GM21526 (cell line): ENCODE measurements at regions not wholly inside any gene's neighbourhood (a gene's known extent, or its start where the extent isn't known, plus 50 kb on each side); places are given as distances from the start of the nearest gene placed in this dataset.

Experiments used
- ATAC-seq: cut with Tn5 transposase; IDR thresholded peaks from one replicate; pipeline ENCODE4 v1.9.1; 2021; ENCODE audit warnings: moderate library complexity; ENCODE audit not compliant: unreplicated experiment, low FRiP score

GRCh38 chr7:118072893-118073674 lies 110.9 kb upstream of the LSM8 start:
- no peak for ATAC-seq

DNA sequence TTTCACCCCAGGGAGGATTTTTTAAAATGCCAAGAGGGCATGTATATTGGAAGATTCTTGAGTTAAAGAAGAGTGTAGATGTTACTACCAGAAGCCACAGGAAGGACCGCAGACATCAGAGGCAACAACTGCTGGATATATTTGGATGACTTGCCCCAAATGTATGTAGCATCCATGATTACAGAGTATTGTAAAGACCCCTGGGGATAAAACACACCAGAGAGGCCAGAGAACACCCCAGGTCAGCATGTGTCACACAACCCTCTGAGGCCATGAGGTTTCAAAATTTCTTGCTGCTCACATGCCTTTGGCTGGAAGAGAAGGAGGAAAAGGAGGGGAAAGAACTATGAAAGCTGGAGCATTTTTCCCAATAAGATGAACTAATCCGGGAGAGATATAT lies 108.0 kb upstream of the LSM8 start:
- no peak for ATAC-seq

GRCh38 chr7:118076564-118076963 lies 107.4 kb upstream of the LSM8 start:
- no peak for ATAC-seq

DNA sequence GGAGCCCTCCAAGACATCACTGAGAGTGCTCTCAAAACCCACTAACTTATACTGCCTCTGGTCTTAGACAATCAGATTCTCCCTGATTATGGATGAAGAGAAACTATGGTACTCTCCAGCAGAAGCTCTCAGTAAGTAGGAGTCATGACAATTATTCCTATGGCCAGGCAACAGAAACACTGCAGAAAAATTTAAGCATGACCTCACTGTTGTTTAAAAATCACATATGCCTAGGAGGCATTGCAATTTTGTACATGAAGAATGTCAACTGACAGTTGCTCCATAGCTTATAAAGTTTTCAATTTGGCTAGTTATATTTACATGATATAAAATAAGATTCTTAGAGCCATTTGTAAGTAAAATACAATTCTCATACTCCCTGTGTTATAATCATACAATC lies 105.9 kb upstream of the LSM8 start:
- ATAC-seq, result no peak

DNA sequence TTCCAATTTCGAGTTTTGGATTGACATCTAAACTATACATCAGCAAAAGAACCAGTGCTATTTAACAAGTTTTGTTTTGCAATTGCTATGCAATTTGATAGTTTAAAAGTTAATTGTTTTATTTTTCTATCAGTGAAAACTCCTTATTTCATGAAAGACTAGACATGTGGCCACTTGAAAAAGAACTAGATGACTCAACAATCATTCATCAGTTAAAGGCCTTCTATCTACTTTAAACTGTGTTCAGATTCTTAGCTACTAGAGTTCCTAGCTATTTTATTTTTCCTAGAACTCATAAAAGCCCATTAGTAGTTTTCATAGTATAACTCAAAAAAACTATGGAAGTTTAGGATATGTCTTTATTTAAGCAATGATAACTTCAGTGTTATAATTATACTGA lies 104.6 kb upstream of the LSM8 start:
- no peak for ATAC-seq

DNA sequence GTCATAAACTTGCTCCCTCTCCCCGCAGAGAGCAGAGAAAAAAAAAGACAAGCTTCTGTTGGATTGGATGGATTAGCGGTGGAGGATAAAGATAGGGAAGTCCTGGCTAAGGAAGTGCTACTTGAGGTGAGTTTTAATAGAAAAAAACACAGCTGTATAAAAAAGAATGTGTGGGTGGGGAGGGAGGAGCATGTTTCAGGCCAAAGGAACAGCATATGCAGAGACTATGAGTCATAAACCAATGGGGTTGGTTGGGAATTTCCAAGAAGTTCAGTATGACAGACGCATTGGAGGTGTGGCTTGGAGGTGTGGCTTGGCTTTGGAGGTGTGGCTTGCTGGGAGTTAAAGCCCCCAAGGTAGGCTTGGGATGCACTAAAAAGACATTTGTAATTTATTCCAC lies 103.0 kb upstream of the LSM8 start:
- ATAC-seq, result peak; percentile 94

- ATAC-seq, result no peak
Observed at GRCh38 chr7:118082506-118082905, 101.5 kb upstream of the LSM8 start.

DNA sequence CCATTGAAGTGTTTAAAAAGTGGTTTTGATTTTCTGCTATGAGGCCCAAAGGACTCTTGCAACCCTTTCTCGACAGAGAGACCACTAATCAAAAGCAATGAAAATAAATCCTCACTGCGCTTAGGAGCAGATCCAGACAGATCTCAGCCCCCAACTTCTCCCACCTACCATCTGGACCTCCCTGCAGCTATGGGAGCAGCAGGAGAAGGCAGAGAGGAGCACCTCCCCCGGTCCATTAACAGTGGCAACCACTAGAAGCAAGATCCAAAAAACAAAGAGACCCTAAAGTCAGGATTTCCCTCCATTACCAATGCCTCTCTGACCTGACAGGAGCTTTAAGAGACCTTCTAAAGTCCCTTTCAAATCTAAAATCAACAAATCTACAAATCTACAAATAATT lies 99.0 kb upstream of the LSM8 start:
- no peak for ATAC-seq

DNA sequence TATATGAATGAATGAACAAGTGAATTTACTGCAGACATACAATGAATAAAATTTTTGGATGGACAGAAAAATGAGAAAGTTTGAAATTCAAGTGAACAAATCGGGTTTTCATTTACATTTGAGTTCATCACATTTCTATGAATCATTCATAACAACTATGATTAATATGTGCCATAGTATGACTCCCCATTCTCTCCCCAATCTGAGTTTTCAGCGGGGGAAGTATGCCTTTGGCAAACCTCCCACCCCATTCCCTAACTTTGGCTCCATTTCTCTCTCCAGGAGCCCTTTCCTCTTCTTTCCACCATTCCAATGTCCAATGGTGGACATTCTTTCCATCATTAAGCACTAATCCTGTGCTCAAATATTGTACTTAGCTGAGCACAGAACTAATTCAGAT lies 96.8 kb upstream of the LSM8 start:
- ATAC-seq, result no peak

- no peak for ATAC-seq
Observed at GRCh38 chr7:118094044-118094443, 89.9 kb upstream of the LSM8 start.

DNA sequence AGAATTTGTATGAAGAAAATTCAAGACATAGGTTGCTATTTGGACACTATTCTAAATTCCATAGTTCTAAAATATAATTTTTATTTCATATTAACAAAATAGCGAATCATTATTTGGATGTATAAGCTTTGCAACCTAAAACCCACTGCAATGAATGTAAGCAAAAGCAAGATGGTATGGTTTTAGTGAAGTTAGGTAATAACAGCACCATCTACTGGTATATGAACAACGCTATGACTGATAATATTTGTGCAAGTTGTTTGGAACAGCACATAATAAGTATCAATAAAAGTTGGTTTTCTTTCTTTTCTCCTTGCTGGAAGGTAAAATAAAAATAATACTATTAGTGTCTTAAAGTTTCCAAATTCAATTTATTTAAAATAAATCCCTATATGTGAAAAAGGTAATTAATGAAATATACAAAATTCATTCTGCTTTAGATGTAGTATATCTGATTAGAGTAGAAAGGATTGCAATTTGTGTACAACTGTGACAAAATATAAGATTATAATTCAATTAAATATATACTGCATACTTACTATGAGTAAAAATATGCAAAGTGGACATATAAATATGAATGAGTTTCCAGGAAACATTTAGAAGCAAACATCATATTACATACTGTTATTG lies 79.0 kb upstream of the LSM8 start:
- peak; percentile 85 for ATAC-seq

GRCh38 chr7:118109607-118110006 lies 74.4 kb upstream of the LSM8 start:
- no peak for ATAC-seq

DNA sequence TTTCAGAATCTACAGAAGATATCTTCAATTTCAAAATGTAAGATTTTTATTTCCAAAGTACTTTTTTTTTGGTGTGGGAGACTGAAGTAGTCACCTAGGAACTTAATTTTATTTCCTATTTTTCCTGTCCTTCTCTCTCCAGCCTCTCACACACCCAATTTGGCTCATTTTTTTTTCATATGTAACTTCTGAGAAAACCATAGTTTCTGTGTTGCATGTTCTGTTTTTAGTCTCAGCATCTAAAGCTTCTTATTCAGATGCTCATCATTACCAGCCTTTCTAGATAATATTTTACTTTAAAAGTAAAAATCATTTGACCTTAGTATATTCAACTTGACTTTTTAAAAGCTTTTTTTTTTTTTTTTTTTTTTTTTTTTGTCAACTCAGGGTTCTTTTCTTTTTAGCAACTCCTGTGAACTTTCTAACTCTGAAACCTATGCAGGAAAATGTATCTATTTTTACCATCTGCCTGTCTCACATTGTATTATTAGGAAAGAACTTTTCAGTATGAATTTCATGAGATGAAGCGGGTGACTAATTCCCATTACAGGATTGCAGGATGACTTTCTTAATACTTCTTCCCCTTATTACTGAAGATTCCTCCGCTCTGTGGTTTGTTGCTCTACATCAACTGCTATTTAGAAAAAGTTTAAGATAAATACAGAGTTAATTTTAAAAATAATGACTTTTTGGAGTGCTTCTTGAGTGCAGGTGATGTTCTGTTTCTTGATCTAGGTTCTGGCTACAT lies 73.6 kb upstream of the LSM8 start:
- peak; percentile 53 for ATAC-seq

DNA sequence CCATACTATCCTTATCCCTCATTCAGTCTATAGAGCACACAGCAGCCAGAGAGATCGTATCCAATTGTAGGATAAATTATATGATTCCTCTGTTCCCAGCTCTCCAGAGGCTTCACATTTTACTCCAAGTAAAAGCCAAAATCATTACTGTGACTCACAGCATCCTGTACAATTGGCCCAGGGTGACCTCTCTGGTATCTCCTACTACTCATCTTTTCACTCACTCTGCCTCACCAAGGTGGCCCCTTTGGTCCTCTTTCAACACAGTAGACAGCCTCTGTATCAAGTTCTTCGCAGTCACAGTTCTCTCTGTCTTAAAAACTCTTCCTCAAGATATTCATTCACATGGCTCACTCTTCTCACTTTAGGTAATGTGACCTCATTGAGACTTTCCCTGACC lies 72.6 kb upstream of the LSM8 start:
- no peak for ATAC-seq

DNA sequence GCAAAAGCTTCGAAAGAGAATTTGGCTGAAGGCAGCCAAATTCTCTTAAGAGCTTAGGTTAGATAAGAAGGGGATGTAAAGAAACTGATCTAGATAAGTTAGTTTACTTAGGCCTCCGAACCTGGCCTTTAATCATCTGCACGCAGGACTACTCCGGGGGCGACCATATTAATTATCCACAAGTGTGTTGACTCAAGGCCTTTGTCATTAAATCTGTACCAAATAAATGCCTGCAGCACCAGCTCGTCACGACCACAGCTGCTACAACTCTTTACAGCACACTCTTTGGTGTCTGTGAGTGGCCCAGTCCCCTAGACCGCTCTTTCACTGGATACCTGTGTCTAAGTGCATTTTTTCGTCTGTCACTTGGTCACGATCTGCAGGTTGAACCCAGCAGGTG lies 69.8 kb upstream of the LSM8 start:
- no peak for ATAC-seq

DNA sequence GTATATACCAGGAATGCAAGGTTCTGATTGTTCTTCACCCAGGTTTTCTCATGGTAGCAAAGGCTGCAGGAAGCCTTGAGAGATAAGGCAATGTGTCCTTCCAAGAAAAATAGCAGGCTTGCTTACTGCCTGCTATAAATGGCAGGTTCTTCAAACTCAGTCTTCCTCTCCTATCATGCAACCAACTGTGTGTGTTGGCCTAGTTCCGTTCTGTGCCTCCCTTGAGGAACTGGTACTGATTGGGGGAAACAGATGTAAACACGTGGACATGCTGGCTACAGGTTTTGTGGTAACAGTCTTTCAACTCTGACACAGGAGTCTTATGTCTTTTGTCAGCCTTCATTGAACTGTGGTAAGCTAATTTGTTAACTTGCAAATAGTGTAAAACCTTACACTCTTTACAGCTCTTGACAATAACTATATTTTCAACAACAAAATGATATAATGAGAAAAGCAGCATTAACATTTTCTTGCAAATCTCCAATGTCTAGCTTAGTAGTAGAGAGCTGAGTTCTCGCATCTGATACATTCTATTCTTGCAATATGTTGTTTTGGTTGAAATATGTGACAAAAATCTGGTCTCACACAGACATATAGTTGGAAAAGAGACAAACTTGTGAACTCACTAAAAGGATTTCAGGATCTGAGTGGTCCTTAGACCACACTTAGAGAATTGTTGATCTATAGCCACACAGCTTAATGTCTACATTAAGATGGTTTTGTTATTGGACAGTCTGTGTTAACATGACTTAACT lies 54.7 kb upstream of the LSM8 start:
- ATAC-seq, result peak; percentile 88

GRCh38 chr7:118132764-118133163 lies 51.2 kb upstream of the LSM8 start:
- no peak for ATAC-seq
